Neural progenitor cell (in vitro differentiated cells): ENCODE measurements at regions not wholly inside any gene's neighbourhood (a gene's known extent, or its start where the extent isn't known, plus 50 kb on each side); places are given as distances from the start of the nearest gene placed in this dataset.

Experiments used
- EZH2 ChIP-seq: fragments of 200-600 bp; sonication (generic); IDR thresholded peaks from 2 replicates; pipeline ENCODE4 v1.6.1; 2017; ENCODE audit warnings: antibody characterized with exemption, mild to moderate bottlenecking, moderate library complexity
- EZH2phosphoT487 ChIP-seq: fragments of 200-600 bp; sonication (generic); IDR thresholded peaks from 2 replicates; pipeline ENCODE4 v1.6.1; 2017; ENCODE audit warnings: antibody characterized with exemption
- TF ChIP-seq, protein P1 (sequence below): fragments of 200-600 bp; sonication (generic); IDR thresholded peaks from 2 replicates; pipeline ENCODE4 v1.5.1; 2017; ENCODE audit warnings: antibody characterized with exemption, mild to moderate bottlenecking

DNA sequence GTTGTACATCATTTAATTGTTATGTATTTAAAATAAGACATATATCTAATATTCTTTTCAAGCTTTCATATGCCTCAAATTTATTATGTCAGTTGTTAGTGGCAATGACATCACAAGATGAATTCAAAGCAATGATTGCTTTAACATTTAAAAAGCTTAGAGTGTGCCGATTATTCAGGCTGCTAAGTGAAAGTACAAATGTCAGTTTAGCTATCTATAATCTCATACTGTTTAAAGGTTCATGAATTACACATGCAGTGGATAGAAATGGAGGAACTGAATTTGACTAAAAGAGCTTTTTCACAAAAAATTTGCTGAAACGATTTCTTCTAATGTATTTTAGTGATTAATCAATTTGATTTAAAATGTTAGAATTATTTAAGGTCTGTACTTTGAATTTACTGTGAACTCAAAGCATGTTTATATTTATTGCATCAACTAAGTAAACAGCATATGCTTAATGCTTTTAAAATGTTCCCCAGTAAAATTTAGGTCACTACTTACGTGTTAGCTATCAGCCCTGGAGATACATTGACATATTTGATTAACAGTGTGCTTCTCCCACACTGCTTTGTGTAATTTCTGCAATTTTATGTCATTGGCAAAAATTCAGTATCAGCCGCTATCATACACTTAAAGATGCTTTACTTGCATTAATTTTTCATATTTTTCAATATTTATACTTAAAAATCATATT lies 334.9 kb downstream of the PARP8 start:
- TF ChIP-seq EZH2: no peak
- TF ChIP-seq, protein P1, sequence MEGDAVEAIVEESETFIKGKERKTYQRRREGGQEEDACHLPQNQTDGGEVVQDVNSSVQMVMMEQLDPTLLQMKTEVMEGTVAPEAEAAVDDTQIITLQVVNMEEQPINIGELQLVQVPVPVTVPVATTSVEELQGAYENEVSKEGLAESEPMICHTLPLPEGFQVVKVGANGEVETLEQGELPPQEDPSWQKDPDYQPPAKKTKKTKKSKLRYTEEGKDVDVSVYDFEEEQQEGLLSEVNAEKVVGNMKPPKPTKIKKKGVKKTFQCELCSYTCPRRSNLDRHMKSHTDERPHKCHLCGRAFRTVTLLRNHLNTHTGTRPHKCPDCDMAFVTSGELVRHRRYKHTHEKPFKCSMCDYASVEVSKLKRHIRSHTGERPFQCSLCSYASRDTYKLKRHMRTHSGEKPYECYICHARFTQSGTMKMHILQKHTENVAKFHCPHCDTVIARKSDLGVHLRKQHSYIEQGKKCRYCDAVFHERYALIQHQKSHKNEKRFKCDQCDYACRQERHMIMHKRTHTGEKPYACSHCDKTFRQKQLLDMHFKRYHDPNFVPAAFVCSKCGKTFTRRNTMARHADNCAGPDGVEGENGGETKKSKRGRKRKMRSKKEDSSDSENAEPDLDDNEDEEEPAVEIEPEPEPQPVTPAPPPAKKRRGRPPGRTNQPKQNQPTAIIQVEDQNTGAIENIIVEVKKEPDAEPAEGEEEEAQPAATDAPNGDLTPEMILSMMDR: no peak
- no peak for TF ChIP-seq EZH2phosphoT487
